Bronchial epithelial cell (primary cell): ENCODE measurements at regions not wholly inside any gene's neighbourhood (a gene's known extent, or its start where the extent isn't known, plus 50 kb on each side); places are given as distances from the start of the nearest gene placed in this dataset.

Source experiments
- DNase-seq: peaks from one replicate; pipeline ENCODE4 v3.0.0-alpha.2; 2010; ENCODE audit warnings: low read depth
- FAIRE-seq: peaks from 2 replicates; lab custom pipeline; 2011; peaks lifted over from hg19 to GRCh38; lab: Jason Lieb, UNC
- H3K27me3 ChIP-seq: 2 replicates; pipeline ENCODE4 v1.5.1; 2011; ENCODE audit warnings: low read length; ENCODE audit not compliant: control insufficient read depth, insufficient read depth
- H3K36me3 ChIP-seq: 2 replicates; pipeline ENCODE4 v1.5.1; 2011; ENCODE audit warnings: low read length; ENCODE audit not compliant: control insufficient read depth, insufficient read depth
- H3K4me3 ChIP-seq: 2 replicates; pipeline ENCODE4 v1.5.1; 2011; ENCODE audit warnings: mild to moderate bottlenecking, low read depth, low read length, control low read depth
- CTCF ChIP-seq: IDR thresholded peaks from 2 replicates; pipeline ENCODE4 v1.5.1; 2011; ENCODE audit warnings: mild to moderate bottlenecking, moderate library complexity, low read length, control low read depth, inconsistent platforms; ENCODE audit not compliant: insufficient read depth, severe bottlenecking

GRCh38 chr3:30103186-30103585 is 503.2 kb upstream of the TGFBR2 start:
- no peak for TF ChIP-seq CTCF
- DNase-seq (no peak), FAIRE-seq (no peak)
- H3K4me3 ChIP-seq: no peak overlapping the region
- H3K27me3 ChIP-seq: no peaks in the 10 kb centered on the region
- H3K36me3 ChIP-seq: no peaks in the 10 kb centered on the region

GRCh38 chr3:30107531-30107930 is 498.9 kb upstream of the TGFBR2 start:
- TF ChIP-seq CTCF: no peak
- DNase-seq: no peak
- Histone ChIP-seq H3K4me3 (no peak overlapping the region), H3K27me3 (no peaks in the 10 kb centered on the region), H3K36me3 (no peaks in the 10 kb centered on the region)
- no peak for FAIRE-seq

- no peaks in the 10 kb centered on the region for H3K27me3 ChIP-seq
- H3K4me3 ChIP-seq: no peak overlapping the region
- TF ChIP-seq CTCF: no peak
- no peaks in the 10 kb centered on the region for H3K36me3 ChIP-seq
- FAIRE-seq (no peak), DNase-seq (no peak)
These were observed 494.0 kb upstream of the TGFBR2 start for GRCh38 chr3:30112411-30112810.

- peak; percentile 54 for DNase-seq
- Histone ChIP-seq H3K36me3 (no peaks in the 10 kb centered on the region), H3K27me3 (no peaks in the 10 kb centered on the region), H3K4me3 (no peak overlapping the region)
- no peak for FAIRE-seq
- peak; percentile 24 for TF ChIP-seq CTCF
These were observed 493.4 kb upstream of the TGFBR2 start for GRCh38 chr3:30112902-30113484.

GRCh38 chr3:30113906-30114305 is 492.5 kb upstream of the TGFBR2 start:
- DNase-seq: no peak
- H3K36me3 ChIP-seq: no peaks in the 10 kb centered on the region
- FAIRE-seq: no peak
- no peak for TF ChIP-seq CTCF
- no peaks in the 10 kb centered on the region for H3K27me3 ChIP-seq
- no peak overlapping the region for H3K4me3 ChIP-seq

GRCh38 chr3:30114918-30115317 is 491.5 kb upstream of the TGFBR2 start:
- no peaks in the 10 kb centered on the region for H3K36me3 ChIP-seq
- no peak for TF ChIP-seq CTCF
- no peak for FAIRE-seq
- no peak overlapping the region for H3K4me3 ChIP-seq
- DNase-seq: no peak
- no peaks in the 10 kb centered on the region for H3K27me3 ChIP-seq
